Muscle of back (tissue), 3 donors: ENCODE measurements at regions not wholly inside any gene's neighbourhood (a gene's known extent, or its start where the extent isn't known, plus 50 kb on each side); places are given as distances from the start of the nearest gene placed in this dataset.
"Not testable (repeated sequence)": the region's sequence is repeated elsewhere in the genome, so short reads cannot be mapped to it uniquely, and the experiment has no call there.

Source experiments
- DNase-seq, 3 donors: peaks; one replicate each; pipeline versions ENCODE4 v3.0.0 to v3.0.0-alpha.2; 2013

- no peak for DNase-seq
These were observed 334.2 kb downstream of the NUP35 start for GRCh38 chr2:183458460-183458859.

GRCh38 chr2:183459466-183459865 lies 335.2 kb downstream of the NUP35 start:
- peak in 1 of 3 donors; percentile 10 for DNase-seq

GRCh38 chr2:183463821-183464220 lies 339.6 kb downstream of the NUP35 start:
- no peak for DNase-seq

GRCh38 chr2:183465048-183465447 lies 340.8 kb downstream of the NUP35 start:
- DNase-seq, result no peak

- no peak for DNase-seq
These were observed 350.9 kb downstream of the NUP35 start for GRCh38 chr2:183474912-183475695.

- DNase-seq, result no peak
These were observed 352.2 kb downstream of the NUP35 start for GRCh38 chr2:183476490-183476889.

- DNase-seq, result no peak
These were observed 353.1 kb downstream of the NUP35 start for GRCh38 chr2:183477296-183477695.

GRCh38 chr2:183478941-183479595 lies 354.8 kb downstream of the NUP35 start:
- not testable (repeated sequence) for DNase-seq

GRCh38 chr2:183487326-183487725 lies 363.1 kb downstream of the NUP35 start:
- no peak for DNase-seq

GRCh38 chr2:183488421-183488820 lies 364.2 kb downstream of the NUP35 start:
- no peak for DNase-seq

- DNase-seq, result no peak
These were observed 366.2 kb downstream of the NUP35 start for GRCh38 chr2:183490489-183490888.

GRCh38 chr2:183490914-183491313 lies 366.7 kb downstream of the NUP35 start:
- DNase-seq, result peak; percentile 42 to 62 (median 46)

GRCh38 chr2:183493040-183493439 lies 368.8 kb downstream of the NUP35 start:
- DNase-seq, result peak in 1 of 3 donors; percentile 5

- no peak for DNase-seq
These were observed 370.8 kb downstream of the NUP35 start for GRCh38 chr2:183495079-183495478.

- DNase-seq, result no peak
These were observed 371.5 kb downstream of the NUP35 start for GRCh38 chr2:183495589-183496267.

- DNase-seq, result no peak
These were observed 373.6 kb downstream of the NUP35 start for GRCh38 chr2:183497861-183498260.

GRCh38 chr2:183505911-183506310 lies 381.7 kb downstream of the NUP35 start:
- no peak for DNase-seq

- DNase-seq, result no peak
These were observed 386.9 kb downstream of the NUP35 start for GRCh38 chr2:183511154-183511553.

GRCh38 chr2:183519371-183520056 lies 395.3 kb downstream of the NUP35 start:
- no peak for DNase-seq

GRCh38 chr2:183521911-183522310 lies 397.7 kb downstream of the NUP35 start:
- DNase-seq, result peak in 1 of 3 donors; percentile 18

- DNase-seq, result no peak
These were observed 398.4 kb downstream of the NUP35 start for GRCh38 chr2:183522489-183523266.
